Heart right ventricle (tissue), 16 donors: ENCODE measurements at regions not wholly inside any gene's neighbourhood (a gene's known extent, or its start where the extent isn't known, plus 50 kb on each side); places are given as distances from the start of the nearest gene placed in this dataset.

ENCODE experiments used
- ATAC-seq, 8 donors: fragments of 200-7000 bp; cut with Tn5 transposase; one replicate each; pipeline ENCODE4 v1.9.1; 2020; ENCODE audit warnings: mild to moderate bottlenecking in 8 of 8, moderate library complexity in 8 of 8, moderate number of reproducible peaks in 1 of 8
- DNase-seq, 2 donors: peaks; one replicate each; pipeline ENCODE4 v3.0.0-alpha.2; 2020
- H3K27ac ChIP-seq, 10 donors: fragments of 200-600 bp; sonication (generic) in 2 of 10; one replicate each; pipeline versions ENCODE4 v1.5.0 to v1.8.0; 2020 to 2022; ENCODE audit warnings: mild to moderate bottlenecking in 3 of 10
- H3K27me3 ChIP-seq, 7 donors: fragments of 200-600 bp; one replicate each; pipeline ENCODE4 v1.8.0; 2021 to 2022; ENCODE audit warnings: mild to moderate bottlenecking in 2 of 7
- H3K36me3 ChIP-seq, 9 donors: fragments of 200-600 bp; sonication (generic) in 1 of 9; one replicate each; pipeline versions ENCODE4 v1.5.0 to v1.8.0; 2020 to 2022; ENCODE audit warnings: mild to moderate bottlenecking in 2 of 9
- H3K4me1 ChIP-seq, 9 donors: fragments of 200-600 bp; sonication (generic) in 1 of 9; one replicate each; pipeline versions ENCODE4 v1.5.0 to v1.8.0; 2020 to 2022; ENCODE audit warnings: mild to moderate bottlenecking in 4 of 9
- H3K4me3 ChIP-seq, 10 donors: fragments of 200-600 bp; sonication (generic) in 2 of 10; one replicate each; pipeline versions ENCODE4 v1.5.0 to v1.8.0; 2020 to 2022; ENCODE audit warnings: mild to moderate bottlenecking in 7 of 10, moderate library complexity in 2 of 10
- H3K9me3 ChIP-seq, 11 donors: fragments of 200-600 bp in 10 of 11; sonication (generic) in 2 of 11; one replicate each; pipeline versions ENCODE4 v1.5.0 to v1.8.0; 2013 to 2022; ENCODE audit warnings: mild to moderate bottlenecking in 2 of 11, control low read depth in 1 of 11, moderate library complexity in 1 of 11
- CTCF ChIP-seq, 9 donors: fragments of 200-600 bp; sonication (generic) in 2 of 9; IDR thresholded peaks; one replicate each; pipeline versions ENCODE4 v1.5.0 to v1.8.0; 2021 to 2022; ENCODE audit warnings: antibody characterized with exemption in 9 of 9, mild to moderate bottlenecking in 5 of 9, moderate library complexity in 1 of 9
- WGBS, 2 donors: extraction: QIAGEN DNeasy Blood & Tissue Kit; methylation state at CpG; one replicate each; pipeline ENCODE4 v1.1.7; 2013; ENCODE audit warnings: inconsistent platforms in 1 of 2; 5-methylcytosine and 5-hydroxymethylcytosine counted together
- intact Hi-C, 10 donors: fragments of 100-400 bp; cut with DNase I; formaldehyde crosslinking; loops; one replicate each; pipeline versions ENCODE4 v1.11.1 to v1.14.2; 2022
- donor health status: Arrhythmogenic right ventricular cardiomyopathy.
- donor health status: ischemic (EF 13 %, LVEDD 7.1; RV severe dilation, severe dysfunction).
- donor health status: healthy with polysubstance abuse.
- donor health status: DM: no; HTN: yes; CAD: no.
- donor health status: DM: no; HTN: no; CAD: no.
- donor health status: ischemic (EF 25% LVEDD 6.9; RV normal size, moderate dysfunction).
- donor health status: ischemic (EF 25% LVEDD 5.7; RV mildly dilated, moderate dysfunction).
- donor health status: healthy.
- donor health status: DM: yes; HTN: yes; CAD: no.
- donor health status: Ischemic cardiomyopathy.
- donor health status: ischemic (EF 35%, LVEDD 5.7; RV mildly dilated, moderate dysfunction).
- donor health status: nonischemic (EF 11% LVEDD 7.7; RV severe dilation, severe dysfunction).
- donor health status: DM: yes; HTN: yes; CAD: no.
- donor health status: PGD.
- donor health status: ischemic (EF 29% LVEDD 5.4; RV normal size, mild dysfunction).
- donor health status: nonischemic (EF 23%, LVEDD 6.1; RV moderate dilation, normal function).

- no peak for ATAC-seq
- WGBS, 2 donors, result 89 to 91% methylated on average over 5 of the region's 5 CpGs
- no peak for DNase-seq
These were observed 59.8 kb upstream of the KIF26B start for GRCh38 chr1:245094954-245095353.

DNA sequence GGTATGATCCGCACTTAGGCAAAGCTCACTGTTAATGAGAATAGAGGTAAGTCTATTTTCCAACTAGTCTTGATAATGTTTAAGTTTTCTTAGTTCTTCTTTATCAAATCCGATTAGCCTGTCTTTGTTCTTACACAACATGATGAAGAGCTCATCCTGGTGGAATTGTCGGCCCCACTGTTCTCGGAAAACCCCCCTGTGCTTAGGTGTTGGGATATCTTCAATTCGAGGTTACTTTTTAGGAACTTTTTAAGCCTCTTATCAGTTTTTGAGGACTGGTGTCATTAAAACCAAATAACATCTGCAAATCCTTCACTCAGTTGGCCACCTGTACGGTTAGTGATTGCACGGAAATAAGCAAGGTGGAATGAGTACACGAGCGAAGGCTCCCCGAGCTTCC, 60.7 kb upstream of the KIF26B start:
- ATAC-seq (no peak), DNase-seq (no peak)
- Histone ChIP-seq H3K27ac (no peak overlapping the region), H3K4me3 (no peak overlapping the region), H3K9me3 (no peaks in the 10 kb centered on the region), H3K27me3 (no peaks in the 10 kb centered on the region), H3K4me1 (no peaks in the 10 kb centered on the region), H3K36me3 (peaks cover 0 to 14% (median 0%) of the 10 kb centered on the region in 9 donors)
- intact Hi-C loops, result no loop called here
- WGBS, 2 donors, result 92 to 93% methylated on average over 10 of the region's 10 CpGs
- no peak for TF ChIP-seq CTCF (IDR thresholded peaks at IDR 0.05)

More at GRCh38 chr1:245094954-245095353, 59.8 kb upstream of the KIF26B start:
- no peaks in the 10 kb centered on the region for H3K27me3 ChIP-seq
- intact Hi-C loops, result no loop called here
- H3K27ac ChIP-seq, result no peak overlapping the region
- H3K36me3 ChIP-seq, result peaks cover 0 to 14% (median 0%) of the 10 kb centered on the region in 9 donors
- H3K4me3 ChIP-seq, result no peak overlapping the region
- TF ChIP-seq CTCF (IDR thresholded peaks at IDR 0.05), result no peak
- H3K4me1 ChIP-seq, result no peaks in the 10 kb centered on the region
- H3K9me3 ChIP-seq, result no peaks in the 10 kb centered on the region

- Histone ChIP-seq H3K4me1 (no peaks in the 10 kb centered on the region), H3K9me3 (no peaks in the 10 kb centered on the region), H3K4me3 (no peak overlapping the region), H3K27me3 (no peaks in the 10 kb centered on the region), H3K36me3 (peaks cover 0 to 17% (median 0%) of the 10 kb centered on the region in 9 donors), H3K27ac (peak overlapping the region in 1 of 10 donors; percentile 47)
- intact Hi-C loops, result no loop called here
- no peak for TF ChIP-seq CTCF (IDR thresholded peaks at IDR 0.05)
- ATAC-seq, result no peak
- 91 to 92% methylated on average over 5 of the region's 5 CpGs for WGBS, 2 donors
- DNase-seq, result no peak
These were observed 62.2 kb upstream of the KIF26B start for GRCh38 chr1:245092638-245092976.

GRCh38 chr1:245091818-245092637, 62.8 kb upstream of the KIF26B start:
- WGBS, 2 donors, result 73 to 74% methylated on average over 12 of the region's 12 CpGs
- peak in 7 of 8 donors; percentile 38 to 86 (median 74) for ATAC-seq

More at GRCh38 chr1:245091818-245092637, 62.8 kb upstream of the KIF26B start:
- DNase-seq, result peak in 1 of 2 donors; percentile 48
- no peak for TF ChIP-seq CTCF (IDR thresholded peaks at IDR 0.05)
- intact Hi-C loops, result no loop called here
- peaks cover 0 to 17% (median 1%) of the 10 kb centered on the region in 9 donors for H3K36me3 ChIP-seq
- H3K9me3 ChIP-seq, result no peaks in the 10 kb centered on the region
- H3K4me3 ChIP-seq, result no peak overlapping the region
- no peaks in the 10 kb centered on the region for H3K4me1 ChIP-seq
- peak overlapping the region in 1 of 10 donors; percentile 47 for H3K27ac ChIP-seq
- H3K27me3 ChIP-seq, result no peaks in the 10 kb centered on the region
